ENCODE measurements at regions not wholly inside any gene's neighbourhood (a gene's known extent, or its start where the extent isn't known, plus 50 kb on each side); places are given as distances from the start of the nearest gene placed in this dataset.
"Not testable (repeated sequence)": the region's sequence is repeated elsewhere in the genome, so short reads cannot be mapped to it uniquely, and the experiment has no call there.

- WGBS, 2 donors: 81 to 87% methylated on average over 8 to 10 of the region's 10 CpGs
- H3K4me3 ChIP-seq (ENCODE audit: low read depth, poor library complexity, severe bottlenecking): no peak overlapping the region
- intact Hi-C loops (cut with DNase I; ENCODE audit: low total_unique reads): no loop called here
- DNase-seq (ENCODE audit: low spot score in 2 of 2): peak in 1 of 2 donors; percentile 63
- TF ChIP-seq POLR2A (IDR thresholded peaks at IDR 0.05) (no peak), CTCF (IDR thresholded peaks at IDR 0.05) (no peak)
Measured at GRCh38 chrX:142266417-142266816, 61.3 kb upstream of the MAGEC2 start.

- peak in 1 of 2 donors; percentile 57 for DNase-seq (ENCODE audit: low spot score in 2 of 2)
- 89 to 92% methylated on average over 4 to 16 of the region's 16 CpGs for WGBS, 2 donors
- intact Hi-C loops (cut with DNase I; ENCODE audit: low total_unique reads); H3K4me3 ChIP-seq (ENCODE audit: low read depth, poor library complexity, severe bottlenecking): not testable (repeated sequence)
Measured at GRCh38 chrX:142265549-142265948, 60.5 kb upstream of the MAGEC2 start.

GRCh38 chrX:142256935-142257334 lies 51.8 kb upstream of the MAGEC2 start:
- WGBS, 2 donors: 63 to 71% methylated on average over 3 of the region's 3 CpGs
- DNase-seq (ENCODE audit: low spot score in 2 of 2): no peak
- TF ChIP-seq CTCF (IDR thresholded peaks at IDR 0.05): no peak
- no peak for TF ChIP-seq POLR2A (IDR thresholded peaks at IDR 0.05)
- no peak overlapping the region for H3K4me3 ChIP-seq (ENCODE audit: low read depth, poor library complexity, severe bottlenecking)
- intact Hi-C loops (cut with DNase I; ENCODE audit: low total_unique reads): no loop called here

Data from lower leg skin (tissue), 4 donors.